Sigmoid colon (tissue), 6 donors: ENCODE measurements at regions not wholly inside any gene's neighbourhood (a gene's known extent, or its start where the extent isn't known, plus 50 kb on each side); places are given as distances from the start of the nearest gene placed in this dataset.

Source experiments
- DNase-seq: peaks from one replicate; pipeline ENCODE4 v3.0.0-alpha.2; 2019
- H3K27ac ChIP-seq, 4 donors: fragments of 200-600 bp; sonication (generic); one replicate each; pipeline ENCODE4 v1.5.1; 2016 to 2019; ENCODE audit warnings: mild to moderate bottlenecking in 1 of 4
- H3K27me3 ChIP-seq, 3 donors: fragments of 200-600 bp; sonication (generic); one replicate each; pipeline ENCODE4 v1.5.1; 2019; ENCODE audit warnings: mild to moderate bottlenecking in 1 of 3
- H3K36me3 ChIP-seq, 4 donors: fragments of 200-600 bp; sonication (generic); one replicate each; pipeline ENCODE4 v1.5.1; 2016 to 2019
- H3K4me1 ChIP-seq, 4 donors: fragments of 200-600 bp; sonication (generic); one replicate each; pipeline ENCODE4 v1.5.1; 2017 to 2019
- H3K4me3 ChIP-seq, 4 donors: fragments of 200-600 bp; sonication (generic); one replicate each; pipeline ENCODE4 v1.5.1; 2017 to 2019; ENCODE audit warnings: mild to moderate bottlenecking in 2 of 4, moderate library complexity in 1 of 4
- H3K9me3 ChIP-seq, 4 donors: fragments of 200-600 bp in 3 of 4; sonication (generic) in 3 of 4; one replicate each; pipeline versions ENCODE4 v1.5.1 to v1.6.1; 2013 to 2019
- CTCF ChIP-seq, 4 experiments: fragments of 450-650 bp in 3 of 4; fragments of 200-600 bp in 1 of 4; IDR thresholded peaks; one replicate each; pipeline ENCODE4 v1.5.1; 2016 to 2019; ENCODE audit warnings: antibody characterized with exemption in 4 of 4, mild to moderate bottlenecking in 3 of 4, moderate library complexity in 2 of 4
- EP300 ChIP-seq, 4 donors: sonication (generic); formaldehyde crosslinking; IDR thresholded peaks; one replicate each; pipeline ENCODE4 v1.6.1; 2017; ENCODE audit warnings: antibody characterized with exemption in 4 of 4
- POLR2A ChIP-seq, 2 donors: fragments of 450-650 bp; IDR thresholded peaks; one replicate each; pipeline ENCODE4 v1.6.1; 2016; ENCODE audit warnings: antibody characterized with exemption in 2 of 2, mild to moderate bottlenecking in 2 of 2, moderate library complexity in 2 of 2
- POLR2AphosphoS5 ChIP-seq, 4 donors: sonication (generic); formaldehyde crosslinking; IDR thresholded peaks; one replicate each; pipeline ENCODE4 v1.6.1; 2017; ENCODE audit warnings: antibody characterized with exemption in 4 of 4
- WGBS, 2 donors: extraction: QIAGEN DNeasy Blood & Tissue Kit; methylation state at CpG; one replicate each; pipeline ENCODE4 v1.1.7; 2013; 5-methylcytosine and 5-hydroxymethylcytosine counted together
- intact Hi-C: fragments of 100-400 bp; cut with DNase I; formaldehyde crosslinking; loops from one replicate; pipeline ENCODE4 v1.15.1; 2023
- donor health status: healthy with polysubstance abuse.
- donor health status: healthy.

- Histone ChIP-seq H3K4me1 (peaks cover 0 to 35% (median 23%) of the 10 kb centered on the region in 4 donors), H3K27ac (no peak overlapping the region), H3K9me3 (no peaks in the 10 kb centered on the region), H3K4me3 (no peak overlapping the region), H3K27me3 (peaks cover 0 to 24% (median 5%) of the 10 kb centered on the region in 3 donors), H3K36me3 (no peaks in the 10 kb centered on the region)
- TF ChIP-seq POLR2AphosphoS5 (IDR thresholded peaks at IDR 0.05) (no peak), POLR2A (IDR thresholded peaks at IDR 0.05) (no peak), EP300 (IDR thresholded peaks at IDR 0.05) (no peak), CTCF (IDR thresholded peaks at IDR 0.05) (no peak)
- DNase-seq, result no peak
- 92 to 93% methylated on average over 3 of the region's 3 CpGs for WGBS, 2 donors
- intact Hi-C loops, result no loop called here
Measured at GRCh38 chr18:10135302-10135926, 221.6 kb downstream of the VAPA start.

GRCh38 chr18:10138719-10139118, 224.9 kb downstream of the VAPA start:
- Histone ChIP-seq H3K36me3 (no peaks in the 10 kb centered on the region), H3K27me3 (no peaks in the 10 kb centered on the region), H3K4me3 (no peak overlapping the region), H3K9me3 (no peaks in the 10 kb centered on the region), H3K4me1 (peaks cover 0 to 43% (median 40%) of the 10 kb centered on the region in 4 donors), H3K27ac (peak overlapping the region in 1 of 4 donors; percentile 6)
- 85 to 95% methylated on average over 3 of the region's 3 CpGs for WGBS, 2 donors
- DNase-seq, result no peak
- intact Hi-C loops, result no loop called here
- TF ChIP-seq CTCF (IDR thresholded peaks at IDR 0.05), result no peak
- TF ChIP-seq POLR2A (IDR thresholded peaks at IDR 0.05), result no peak
- no peak for TF ChIP-seq POLR2AphosphoS5 (IDR thresholded peaks at IDR 0.05)
- TF ChIP-seq EP300 (IDR thresholded peaks at IDR 0.05), result no peak

- Histone ChIP-seq H3K27me3 (no peaks in the 10 kb centered on the region), H3K9me3 (no peaks in the 10 kb centered on the region), H3K4me1 (peaks cover 0 to 47% (median 43%) of the 10 kb centered on the region in 4 donors), H3K27ac (no peak overlapping the region), H3K36me3 (no peaks in the 10 kb centered on the region), H3K4me3 (no peak overlapping the region)
- no peak for DNase-seq
- intact Hi-C loops, result no loop called here
- no peak for TF ChIP-seq POLR2AphosphoS5 (IDR thresholded peaks at IDR 0.05)
- no peak for TF ChIP-seq CTCF (IDR thresholded peaks at IDR 0.05)
- no peak for TF ChIP-seq EP300 (IDR thresholded peaks at IDR 0.05)
- no peak for TF ChIP-seq POLR2A (IDR thresholded peaks at IDR 0.05)
- 80 to 85% methylated on average over 7 of the region's 7 CpGs for WGBS, 2 donors
Measured at GRCh38 chr18:10139783-10140410, 226.1 kb downstream of the VAPA start.

GRCh38 chr18:10140461-10141282, 226.9 kb downstream of the VAPA start:
- Histone ChIP-seq H3K27ac (no peak overlapping the region), H3K36me3 (no peaks in the 10 kb centered on the region), H3K4me1 (peaks cover 0 to 47% (median 43%) of the 10 kb centered on the region in 4 donors), H3K9me3 (no peaks in the 10 kb centered on the region), H3K27me3 (no peaks in the 10 kb centered on the region), H3K4me3 (no peak overlapping the region)
- TF ChIP-seq EP300 (IDR thresholded peaks at IDR 0.05), result no peak
- no peak for TF ChIP-seq POLR2A (IDR thresholded peaks at IDR 0.05)
- no peak for TF ChIP-seq POLR2AphosphoS5 (IDR thresholded peaks at IDR 0.05)
- TF ChIP-seq CTCF (IDR thresholded peaks at IDR 0.05), result no peak
- WGBS, 2 donors, result 40 to 61% methylated on average over 7 of the region's 7 CpGs
- DNase-seq, result no peak
- intact Hi-C loops, result no loop called here
